ENCODE measurements at regions not wholly inside any gene's neighbourhood (a gene's known extent, or its start where the extent isn't known, plus 50 kb on each side); places are given as distances from the start of the nearest gene placed in this dataset.
A peak's percentile ranks its signal among the peaks of the same experiment; 100 is the strongest.

DNA sequence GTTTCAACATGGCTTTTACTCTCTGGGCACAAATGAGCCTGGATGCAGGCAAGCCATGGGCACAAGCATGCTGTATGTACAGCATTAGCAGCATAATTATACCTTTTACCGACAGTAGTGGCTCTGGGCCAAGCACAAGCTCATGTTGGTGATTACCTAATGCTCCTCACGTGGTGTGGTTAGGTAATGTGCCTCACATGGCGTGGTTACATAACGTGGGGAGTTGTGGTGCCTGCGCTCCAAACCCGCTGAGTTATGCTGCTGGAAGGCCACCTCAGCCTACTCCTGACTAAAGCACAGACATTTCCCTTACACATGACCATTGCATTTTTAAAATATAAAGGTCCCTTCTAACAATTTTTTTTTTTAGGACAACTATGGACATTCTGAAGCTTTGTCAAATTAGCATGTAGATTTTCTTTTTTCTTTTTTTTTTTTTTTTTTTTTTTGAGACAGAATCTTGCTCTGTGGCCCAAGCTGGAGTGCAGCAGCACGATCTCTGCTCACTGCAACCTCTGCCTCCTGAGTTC, 794.0 kb downstream of the EFNA5 start:
- no peak for TF ChIP-seq ZBTB17 (tag by site-specific recombination; IDR thresholded peaks at IDR 0.05)
- TF ChIP-seq CTCF (tag by site-specific recombination; IDR thresholded peaks at IDR 0.05): no peak
- no peak for TF ChIP-seq ZNF121 (tag by site-specific recombination; IDR thresholded peaks at IDR 0.05)
- TF ChIP-seq, protein P1, sequence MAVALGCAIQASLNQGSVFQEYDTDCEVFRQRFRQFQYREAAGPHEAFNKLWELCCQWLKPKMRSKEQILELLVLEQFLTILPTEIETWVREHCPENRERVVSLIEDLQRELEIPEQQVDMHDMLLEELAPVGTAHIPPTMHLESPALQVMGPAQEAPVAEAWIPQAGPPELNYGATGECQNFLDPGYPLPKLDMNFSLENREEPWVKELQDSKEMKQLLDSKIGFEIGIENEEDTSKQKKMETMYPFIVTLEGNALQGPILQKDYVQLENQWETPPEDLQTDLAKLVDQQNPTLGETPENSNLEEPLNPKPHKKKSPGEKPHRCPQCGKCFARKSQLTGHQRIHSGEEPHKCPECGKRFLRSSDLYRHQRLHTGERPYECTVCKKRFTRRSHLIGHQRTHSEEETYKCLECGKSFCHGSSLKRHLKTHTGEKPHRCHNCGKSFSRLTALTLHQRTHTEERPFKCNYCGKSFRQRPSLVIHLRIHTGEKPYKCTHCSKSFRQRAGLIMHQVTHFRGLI (tag by site-specific recombination; IDR thresholded peaks at IDR 0.05): no peak
- no peak for TF ChIP-seq BCL11A (tag by site-specific recombination; IDR thresholded peaks at IDR 0.05; ENCODE audit: low read depth)
- TF ChIP-seq SP2 (tag by site-specific recombination; IDR thresholded peaks at IDR 0.05): 0 out of 2 replicates have a peak, but pooled peaks have one; percentile 7
- no peak for TF ChIP-seq ZBTB7A (tag by site-specific recombination; IDR thresholded peaks at IDR 0.05; ENCODE audit: low read depth)
- no peak for TF ChIP-seq ZNF350 (tag by site-specific recombination; IDR thresholded peaks at IDR 0.05)
- TF ChIP-seq ZSCAN4 (tag by site-specific recombination; IDR thresholded peaks at IDR 0.05): no peak
- TF ChIP-seq ZFHX2 (tag by site-specific recombination; conservative IDR thresholded peaks at IDR 0.05): no peak
- TF ChIP-seq ZNF391 (tag by site-specific recombination; IDR thresholded peaks at IDR 0.05; ENCODE audit: borderline replicate concordance, low read depth): no peak
- TF ChIP-seq ZNF830 (tag by site-specific recombination; IDR thresholded peaks at IDR 0.05; ENCODE audit: low read depth): no peak

All from HEK293 (cell line).